GM18505 (cell line): ENCODE measurements at regions not wholly inside any gene's neighbourhood (a gene's known extent, or its start where the extent isn't known, plus 50 kb on each side); places are given as distances from the start of the nearest gene placed in this dataset.

Experiments
- ATAC-seq: cut with Tn5 transposase; IDR thresholded peaks from one replicate; pipeline ENCODE4 v1.9.1; 2021; ENCODE audit not compliant: unreplicated experiment
- POLR2A ChIP-seq: IDR thresholded peaks from 4 replicates; pipeline ENCODE4 v1.6.1; 2011; ENCODE audit warnings: borderline replicate concordance; ENCODE audit not compliant: insufficient read depth, insufficient read length; ENCODE audit errors: extremely low read depth

GRCh38 chr3:124257336-124257864, 265.5 kb upstream of the ROPN1 start:
- ATAC-seq = no peak
- no peak for TF ChIP-seq POLR2A

- no peak for TF ChIP-seq POLR2A
- no peak for ATAC-seq
Measured at GRCh38 chr3:124258057-124258500, 266.2 kb upstream of the ROPN1 start.

GRCh38 chr3:124260206-124260915, 268.4 kb upstream of the ROPN1 start:
- no peak for ATAC-seq
- no peak for TF ChIP-seq POLR2A

- no peak for ATAC-seq
- no peak for TF ChIP-seq POLR2A
Measured at GRCh38 chr3:124261306-124261705, 269.4 kb upstream of the ROPN1 start.

- TF ChIP-seq POLR2A = no peak
- ATAC-seq = no peak
Measured at GRCh38 chr3:124263168-124263567, 271.2 kb upstream of the ROPN1 start.

GRCh38 chr3:124264346-124264745, 272.4 kb upstream of the ROPN1 start:
- ATAC-seq = no peak
- TF ChIP-seq POLR2A = no peak

- no peak for ATAC-seq
- TF ChIP-seq POLR2A = no peak
Measured at GRCh38 chr3:124266487-124266886, 274.6 kb upstream of the ROPN1 start.

- no peak for ATAC-seq
- no peak for TF ChIP-seq POLR2A
Measured at GRCh38 chr3:124267406-124267805, 275.5 kb upstream of the ROPN1 start.

GRCh38 chr3:124268355-124268754, 276.4 kb upstream of the ROPN1 start:
- TF ChIP-seq POLR2A = no peak

GRCh38 chr3:124269619-124270018, 277.7 kb upstream of the ROPN1 start:
- no peak for ATAC-seq
- no peak for TF ChIP-seq POLR2A

More at GRCh38 chr3:124268355-124268754, 276.4 kb upstream of the ROPN1 start:
- no peak for ATAC-seq

GRCh38 chr3:124272605-124273151, 280.8 kb upstream of the ROPN1 start:
- TF ChIP-seq POLR2A = no peak
- no peak for ATAC-seq

GRCh38 chr3:124273651-124274050, 281.7 kb upstream of the ROPN1 start:
- TF ChIP-seq POLR2A = no peak
- no peak for ATAC-seq

GRCh38 chr3:124274051-124274450, 282.1 kb upstream of the ROPN1 start:
- no peak for ATAC-seq
- no peak for TF ChIP-seq POLR2A

GRCh38 chr3:124275412-124275811, 283.5 kb upstream of the ROPN1 start:
- no peak for ATAC-seq
- TF ChIP-seq POLR2A = no peak
